ENCODE measurements at regions not wholly inside any gene's neighbourhood (a gene's known extent, or its start where the extent isn't known, plus 50 kb on each side); places are given as distances from the start of the nearest gene placed in this dataset.

- TF ChIP-seq CTCF (conservative IDR thresholded peaks at IDR 0.05; ENCODE audit: low read length), result no peak
- TF ChIP-seq EZH2phosphoT487 (IDR thresholded peaks at IDR 0.05; ENCODE audit: borderline replicate concordance), result no peak
Measured at GRCh38 chr9:7332780-7333179, 466.8 kb downstream of the DMAC1 start.

Data from Loucy (cell line).